Smooth muscle cell (in vitro differentiated cells): ENCODE measurements at regions not wholly inside any gene's neighbourhood (a gene's known extent, or its start where the extent isn't known, plus 50 kb on each side); places are given as distances from the start of the nearest gene placed in this dataset.

Experiments
- DNase-seq: peaks from one replicate; lab custom pipeline; 2025; ENCODE audit not compliant: unreplicated experiment; lab: John Stamatoyannopoulos, UW
- H2AFZ ChIP-seq: fragments of 200-600 bp; sonication (generic); 2 replicates; pipeline ENCODE4 v1.6.0; 2016; ENCODE audit warnings: antibody characterized with exemption, low read depth, mild to moderate bottlenecking
- H3F3A ChIP-seq: fragments of 200-600 bp; sonication (generic); 2 replicates; pipeline ENCODE4 v1.6.0; 2017; ENCODE audit warnings: antibody characterized with exemption, low read depth
- H3K27ac ChIP-seq: fragments of 200-600 bp; sonication (generic); 2 replicates; pipeline ENCODE4 v1.5.1; 2016; ENCODE audit warnings: low read depth, mild to moderate bottlenecking
- H3K27me3 ChIP-seq: fragments of 200-600 bp; sonication (generic); 2 replicates; pipeline ENCODE4 v1.6.1; 2016; ENCODE audit warnings: low read depth, mild to moderate bottlenecking
- H3K36me3 ChIP-seq: fragments of 200-600 bp; sonication (generic); 2 replicates; pipeline ENCODE4 v1.5.1; 2016; ENCODE audit warnings: low read depth
- H3K4me1 ChIP-seq: fragments of 200-600 bp; sonication (generic); 2 replicates; pipeline ENCODE4 v1.5.1; 2016; ENCODE audit warnings: low read depth
- H3K4me2 ChIP-seq: fragments of 200-600 bp; sonication (generic); 2 replicates; pipeline ENCODE4 v1.6.0; 2016; ENCODE audit warnings: mild to moderate bottlenecking
- H3K4me3 ChIP-seq: fragments of 200-600 bp; sonication (generic); 2 replicates; pipeline ENCODE4 v1.5.1; 2016; ENCODE audit warnings: mild to moderate bottlenecking
- H3K79me2 ChIP-seq: fragments of 200-600 bp; sonication (generic); 2 replicates; pipeline ENCODE4 v1.6.0; 2016; ENCODE audit warnings: low read depth, mild to moderate bottlenecking
- H3K9ac ChIP-seq: fragments of 200-600 bp; sonication (generic); 2 replicates; pipeline ENCODE4 v1.6.0; 2016; ENCODE audit warnings: low read depth
- H3K9me3 ChIP-seq: fragments of 200-600 bp; sonication (generic); replicated peaks from 2 replicates; pipeline ENCODE4 v1.5.1; 2016; ENCODE audit warnings: low read depth
- H4K20me1 ChIP-seq: fragments of 200-600 bp; sonication (generic); 2 replicates; pipeline ENCODE4 v1.6.0; 2016; ENCODE audit warnings: low read depth
- WGBS: methylation state at CpG from one replicate; pipeline ENCODE4 v1.1.7; 2016; ENCODE audit warnings: low lambda C conversion rate; 5-methylcytosine and 5-hydroxymethylcytosine counted together
- TF ChIP-seq, protein P1 (sequence below): fragments of 200-600 bp; sonication (generic); IDR thresholded peaks from 2 replicates; pipeline ENCODE4 v1.5.1; 2017; ENCODE audit warnings: borderline replicate concordance, mild to moderate bottlenecking, antibody characterized with exemption; ENCODE audit not compliant: insufficient read depth, poor library complexity, severe bottlenecking

DNA sequence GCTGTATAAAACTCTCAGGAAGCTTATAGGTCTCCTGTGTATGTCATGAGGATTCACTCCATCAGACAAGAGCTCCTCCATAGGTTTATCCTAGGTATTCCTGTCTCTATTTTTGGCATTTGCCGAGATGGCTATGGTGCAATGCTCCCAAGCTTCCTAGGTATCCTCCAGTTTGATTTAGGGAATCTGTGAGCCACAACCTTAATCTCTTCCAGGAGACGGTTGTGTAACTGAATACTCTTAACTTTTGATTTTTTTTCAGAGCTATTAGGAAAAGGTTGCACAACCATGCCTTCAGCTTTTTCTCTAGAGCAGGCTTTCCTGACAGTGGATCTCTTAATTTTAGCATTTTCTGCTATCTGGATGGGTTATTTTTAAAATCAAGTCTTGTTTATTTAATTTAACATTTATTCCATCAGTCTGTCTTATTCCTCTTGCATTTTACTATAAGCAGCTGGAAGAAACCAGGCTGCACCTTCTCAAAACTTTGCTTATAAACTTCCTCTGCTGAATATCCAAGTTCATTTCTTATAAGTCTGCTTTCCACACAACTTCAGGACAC lies 69.4 kb upstream of the BACE2 start:
- Histone ChIP-seq H3K27ac (no peak overlapping the region), H2AFZ (no peak overlapping the region), H3K4me1 (no peaks in the 10 kb centered on the region), H3K36me3 (no peaks in the 10 kb centered on the region), H3K9me3 (no peaks in the 10 kb centered on the region), H4K20me1 (no peaks in the 10 kb centered on the region), H3F3A (no peaks in the 10 kb centered on the region), H3K79me2 (no peaks in the 10 kb centered on the region), H3K4me3 (no peak overlapping the region), H3K9ac (no peak overlapping the region), H3K4me2 (no peak overlapping the region), H3K27me3 (no peaks in the 10 kb centered on the region)
- 40% methylated on average over 2 of the region's 2 CpGs for WGBS
- TF ChIP-seq, protein P1, sequence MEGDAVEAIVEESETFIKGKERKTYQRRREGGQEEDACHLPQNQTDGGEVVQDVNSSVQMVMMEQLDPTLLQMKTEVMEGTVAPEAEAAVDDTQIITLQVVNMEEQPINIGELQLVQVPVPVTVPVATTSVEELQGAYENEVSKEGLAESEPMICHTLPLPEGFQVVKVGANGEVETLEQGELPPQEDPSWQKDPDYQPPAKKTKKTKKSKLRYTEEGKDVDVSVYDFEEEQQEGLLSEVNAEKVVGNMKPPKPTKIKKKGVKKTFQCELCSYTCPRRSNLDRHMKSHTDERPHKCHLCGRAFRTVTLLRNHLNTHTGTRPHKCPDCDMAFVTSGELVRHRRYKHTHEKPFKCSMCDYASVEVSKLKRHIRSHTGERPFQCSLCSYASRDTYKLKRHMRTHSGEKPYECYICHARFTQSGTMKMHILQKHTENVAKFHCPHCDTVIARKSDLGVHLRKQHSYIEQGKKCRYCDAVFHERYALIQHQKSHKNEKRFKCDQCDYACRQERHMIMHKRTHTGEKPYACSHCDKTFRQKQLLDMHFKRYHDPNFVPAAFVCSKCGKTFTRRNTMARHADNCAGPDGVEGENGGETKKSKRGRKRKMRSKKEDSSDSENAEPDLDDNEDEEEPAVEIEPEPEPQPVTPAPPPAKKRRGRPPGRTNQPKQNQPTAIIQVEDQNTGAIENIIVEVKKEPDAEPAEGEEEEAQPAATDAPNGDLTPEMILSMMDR: no peak
- DNase-seq: no peak

DNA sequence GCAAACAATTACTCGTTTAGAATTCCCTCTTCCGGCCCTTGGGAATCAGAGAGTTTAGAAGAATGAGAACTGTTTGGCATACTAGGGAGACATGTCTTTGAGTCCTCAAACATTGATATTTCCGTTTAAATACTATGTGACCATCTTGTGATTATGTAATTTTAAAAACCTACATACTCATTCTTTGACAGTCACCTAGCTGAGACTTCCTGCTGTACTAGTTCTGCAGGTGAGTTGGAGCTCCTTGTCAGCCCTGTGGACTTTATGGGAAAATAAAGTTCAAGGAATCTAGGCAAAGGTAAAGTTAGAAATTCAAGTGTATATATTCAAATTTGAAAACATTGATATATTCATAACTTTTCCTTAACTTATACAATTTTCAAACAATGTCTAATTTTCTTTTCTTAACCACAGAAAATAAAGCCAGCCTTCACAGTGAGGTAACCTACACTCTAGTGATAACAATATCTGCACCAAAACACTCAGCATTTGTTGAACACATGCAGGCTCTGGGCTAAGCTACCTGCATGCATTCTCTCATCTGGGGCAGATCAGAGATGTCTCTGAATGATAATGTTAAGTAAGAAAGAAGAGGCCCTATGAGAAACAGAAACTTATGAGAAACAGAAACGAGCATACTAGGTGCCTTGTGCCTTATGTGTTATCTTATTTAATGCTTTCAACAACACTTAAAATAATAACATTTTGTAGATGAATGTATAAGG lies 67.0 kb upstream of the BACE2 start:
- no peaks in the 10 kb centered on the region for H3K36me3 ChIP-seq

DNA sequence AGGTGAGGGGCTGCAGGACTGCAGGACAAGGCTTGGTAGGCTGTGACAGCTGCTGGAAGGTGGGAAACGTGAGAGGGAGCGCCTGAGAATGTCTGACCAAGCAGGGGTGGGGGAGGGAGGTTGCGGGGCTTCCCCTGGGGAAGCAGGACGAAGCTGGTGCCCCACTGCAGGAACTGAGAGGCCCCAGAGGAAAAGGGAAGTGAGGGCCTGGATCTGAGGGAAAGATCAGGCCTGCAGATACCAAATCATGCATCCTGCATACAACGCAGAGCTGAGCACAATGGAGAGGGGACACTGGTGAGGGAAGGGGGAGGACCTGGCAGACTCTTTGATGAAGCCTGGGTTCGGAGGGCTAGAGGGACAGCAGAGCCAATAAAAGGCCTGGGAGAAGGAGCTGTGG lies 65.7 kb upstream of the BACE2 start:
- no peak overlapping the region for H3K4me2 ChIP-seq
- no peaks in the 10 kb centered on the region for H3K79me2 ChIP-seq
- no peak overlapping the region for H3K4me3 ChIP-seq
- no peaks in the 10 kb centered on the region for H3F3A ChIP-seq
- DNase-seq: no peak
- H3K4me1 ChIP-seq: no peaks in the 10 kb centered on the region
- peaks cover 7% of the 10 kb centered on the region for H3K27me3 ChIP-seq
- H3K9me3 ChIP-seq: no peaks in the 10 kb centered on the region
- no peak overlapping the region for H3K9ac ChIP-seq
- 59% methylated on average over 5 of the region's 6 CpGs for WGBS
- H3K27ac ChIP-seq: no peak overlapping the region
- TF ChIP-seq, protein P1: no peak
- no peaks in the 10 kb centered on the region for H3K36me3 ChIP-seq
- H2AFZ ChIP-seq: no peak overlapping the region
- no peaks in the 10 kb centered on the region for H4K20me1 ChIP-seq

More for the DNA sequence above, 67.0 kb upstream of the BACE2 start:
- 83% methylated on average over 4 of the region's 4 CpGs for WGBS
- H3K9me3 ChIP-seq: no peaks in the 10 kb centered on the region
- no peak overlapping the region for H3K27ac ChIP-seq
- no peak for DNase-seq
- H3K4me2 ChIP-seq: no peak overlapping the region
- H3K9ac ChIP-seq: no peak overlapping the region
- TF ChIP-seq, protein P1: no peak
- no peak overlapping the region for H3K4me3 ChIP-seq
- no peak overlapping the region for H2AFZ ChIP-seq
- H4K20me1 ChIP-seq: no peaks in the 10 kb centered on the region
- peaks cover 4% of the 10 kb centered on the region for H3K27me3 ChIP-seq
- no peaks in the 10 kb centered on the region for H3K79me2 ChIP-seq
- H3K4me1 ChIP-seq: no peaks in the 10 kb centered on the region
- H3F3A ChIP-seq: no peaks in the 10 kb centered on the region

DNA sequence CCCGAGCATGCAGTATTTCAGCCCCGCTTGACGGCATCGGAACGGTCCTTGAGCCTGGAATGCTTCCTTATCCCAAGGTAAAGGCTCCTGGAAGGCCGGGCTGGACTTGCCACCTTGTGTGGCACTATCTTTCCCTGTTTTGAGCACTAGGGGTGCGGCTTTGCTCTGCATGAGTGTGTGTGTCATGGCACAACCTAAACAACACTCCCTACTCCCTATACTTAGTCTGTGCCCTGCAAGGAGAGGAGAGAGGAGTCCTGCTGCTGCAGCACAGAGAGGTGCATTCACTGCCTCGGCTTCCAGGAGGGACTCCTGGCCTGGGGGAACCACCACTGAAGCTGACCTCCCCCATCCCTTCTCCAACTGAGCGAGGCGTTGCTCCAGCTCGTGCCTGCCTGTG lies 60.4 kb upstream of the BACE2 start:
- H3K9me3 ChIP-seq: no peaks in the 10 kb centered on the region
- H3K79me2 ChIP-seq: no peaks in the 10 kb centered on the region
- no peak overlapping the region for H3K4me2 ChIP-seq
- no peak overlapping the region for H2AFZ ChIP-seq
- H3K27me3 ChIP-seq: peaks cover 7% of the 10 kb centered on the region
- H3K27ac ChIP-seq: no peak overlapping the region
- no peak for DNase-seq
- H4K20me1 ChIP-seq: no peaks in the 10 kb centered on the region
- TF ChIP-seq, protein P1: no peak
- 87% methylated on average over 11 of the region's 11 CpGs for WGBS
- H3K4me3 ChIP-seq: no peak overlapping the region
- H3K36me3 ChIP-seq: no peaks in the 10 kb centered on the region
- peaks cover under 1% of the 10 kb centered on the region for H3K4me1 ChIP-seq
- H3F3A ChIP-seq: no peaks in the 10 kb centered on the region
- no peak overlapping the region for H3K9ac ChIP-seq
